ENCODE measurements at regions not wholly inside any gene's neighbourhood (a gene's known extent, or its start where the extent isn't known, plus 50 kb on each side); places are given as distances from the start of the nearest gene placed in this dataset.

DNA sequence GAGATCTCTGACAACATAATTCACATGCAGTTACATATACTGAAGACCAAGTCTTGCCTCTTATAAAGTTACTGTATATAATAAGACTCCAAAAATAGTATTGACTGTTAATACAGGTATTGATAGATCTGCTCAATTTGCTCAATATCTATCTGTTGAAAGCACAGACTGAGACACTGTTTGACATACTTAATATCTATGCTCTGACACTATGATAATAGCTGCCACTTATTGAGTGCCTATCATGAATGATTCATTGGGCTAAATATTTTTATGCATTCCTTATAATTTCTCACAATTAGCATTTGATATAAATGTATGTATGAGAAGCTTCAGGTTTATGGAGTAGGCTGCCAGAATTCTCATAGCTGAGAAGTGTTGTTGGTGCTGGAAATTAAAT, 1600.9 kb upstream of the IGFBP7 start:
- no peak for DNase-seq (ENCODE audit: low spot score)

DNA sequence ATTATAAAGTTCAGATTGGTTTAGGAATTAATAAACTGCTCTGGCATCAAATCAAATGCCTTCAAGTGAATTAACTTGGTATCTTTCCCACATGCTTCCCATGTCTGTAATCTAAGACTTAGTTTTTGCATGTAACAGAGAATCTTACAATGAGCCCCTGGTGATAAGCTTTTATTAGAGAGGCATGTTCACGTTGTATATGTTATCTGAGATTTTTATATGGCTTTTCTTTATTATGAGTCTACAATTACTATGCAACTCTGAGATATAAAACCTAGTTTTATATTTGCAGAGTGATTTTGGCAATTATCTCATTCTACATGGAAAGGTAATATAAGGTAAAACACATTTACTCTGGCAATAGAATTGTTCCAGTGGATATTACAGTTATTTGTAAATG, 1578.4 kb upstream of the IGFBP7 start:
- DNase-seq (ENCODE audit: low spot score) = no peak

DNA sequence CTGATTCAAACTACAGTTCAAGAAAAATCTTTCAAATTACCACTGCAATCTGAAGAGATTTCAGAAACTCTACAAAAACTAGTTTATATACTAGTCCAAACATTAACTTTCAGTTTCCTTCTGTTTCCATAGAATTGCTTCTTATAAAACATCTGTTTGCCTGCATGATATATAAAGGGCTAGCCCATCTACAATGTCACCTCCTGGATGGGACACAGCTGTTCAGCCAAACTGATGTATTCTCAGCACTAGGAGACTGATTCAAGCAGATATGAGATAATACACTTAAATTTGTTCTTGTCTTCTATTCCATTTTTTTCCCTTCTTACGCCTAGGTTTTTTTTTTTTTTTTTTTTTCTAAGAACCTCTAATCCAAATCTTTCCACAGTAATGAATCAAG, 1569.7 kb upstream of the IGFBP7 start:
- DNase-seq (ENCODE audit: low spot score) = peak; percentile 5

DNA sequence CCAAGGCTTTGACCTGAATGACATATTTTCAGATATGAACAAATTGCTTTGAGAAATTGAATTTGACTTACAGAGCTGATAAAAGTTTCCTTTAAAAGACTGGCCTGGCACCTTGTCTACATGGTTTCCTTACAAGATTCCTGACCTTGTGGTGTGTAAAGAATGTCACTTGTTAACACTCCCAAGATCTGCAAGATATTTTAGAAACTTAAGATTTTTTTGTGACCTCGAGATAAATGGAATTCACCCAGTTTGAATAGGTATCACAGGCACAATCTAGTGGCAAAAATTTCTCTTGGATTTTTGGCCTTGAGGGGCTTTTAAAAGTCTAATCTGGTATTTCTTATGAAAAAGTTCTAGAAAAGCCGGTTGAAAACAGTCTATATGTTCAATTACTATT, 1568.9 kb upstream of the IGFBP7 start:
- no peak for DNase-seq (ENCODE audit: low spot score)

DNA sequence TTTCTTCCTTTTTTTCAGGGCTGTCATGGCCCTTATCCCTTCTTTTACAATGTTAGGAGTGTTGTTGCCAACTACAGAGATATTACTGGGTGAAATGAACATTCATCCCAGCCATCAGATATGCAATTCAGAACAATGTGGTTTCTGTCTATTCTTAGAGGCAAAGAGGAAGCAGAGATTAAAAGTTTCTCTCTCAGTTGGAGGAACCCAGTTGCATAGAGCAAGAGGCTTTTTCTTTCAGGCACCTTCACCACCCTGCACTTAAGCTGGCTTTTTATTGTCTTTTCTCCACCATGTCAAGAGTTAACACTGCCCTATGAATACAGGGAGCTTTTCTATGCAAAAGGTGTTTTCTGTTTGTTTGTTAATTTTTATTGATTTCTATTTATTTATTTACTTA, 1559.6 kb upstream of the IGFBP7 start:
- no peak for DNase-seq (ENCODE audit: low spot score)

DNA sequence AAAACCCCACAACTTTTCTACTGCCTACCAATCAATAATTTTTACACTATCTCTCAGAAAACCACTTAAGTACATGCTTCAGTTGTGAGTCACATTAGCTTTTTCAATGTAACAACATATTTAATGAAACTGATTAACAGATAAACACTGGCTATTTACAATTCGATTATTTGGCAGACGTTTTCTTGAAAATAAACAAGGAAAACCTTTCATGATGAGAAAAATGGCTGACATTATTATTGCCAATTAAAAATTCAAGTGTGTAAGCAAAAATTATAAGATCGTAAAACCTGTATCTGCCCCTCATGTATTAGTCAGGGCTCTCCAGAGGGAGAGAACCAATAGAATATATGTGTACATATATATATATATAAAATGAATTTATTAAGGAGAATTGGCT, 1555.5 kb upstream of the IGFBP7 start:
- no peak for DNase-seq (ENCODE audit: low spot score)

DNA sequence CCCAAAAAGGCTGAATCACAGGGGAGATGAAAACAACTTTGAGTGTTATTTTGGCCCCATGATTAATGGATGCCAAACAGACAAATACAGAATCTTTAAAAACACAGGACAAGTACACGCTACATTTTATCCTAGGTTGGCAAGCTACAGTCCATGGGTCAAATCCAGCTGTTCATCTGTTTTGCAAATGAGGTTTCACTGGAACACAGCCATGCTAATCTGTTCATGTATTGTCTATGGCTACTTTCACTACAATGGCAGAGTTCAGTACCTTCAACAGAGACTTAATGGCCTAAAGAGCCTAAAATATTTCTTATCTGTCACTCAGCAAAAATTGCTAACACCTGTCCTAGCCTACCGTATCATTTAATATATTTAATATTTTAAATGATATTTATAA, 1548.5 kb upstream of the IGFBP7 start:
- DNase-seq (ENCODE audit: low spot score) = no peak

DNA sequence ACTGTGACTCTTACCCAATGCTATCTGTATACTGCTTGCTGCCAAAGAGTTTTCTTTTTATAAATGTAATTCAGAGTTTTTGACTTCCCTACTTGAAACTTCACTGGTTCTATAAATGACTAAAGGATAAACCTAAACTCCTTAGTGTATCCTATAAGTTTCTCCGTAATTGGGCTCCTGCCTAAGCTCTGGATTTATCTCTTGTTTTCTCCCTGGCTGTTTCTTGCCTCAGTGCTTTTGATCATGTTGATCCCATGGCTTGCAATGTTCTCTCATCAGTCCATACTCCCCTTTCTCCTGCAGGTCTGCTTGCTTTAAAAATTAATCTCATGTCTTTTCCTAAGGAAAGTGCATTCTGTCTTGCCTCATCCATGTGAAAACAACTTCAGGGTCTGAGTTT, 1543.1 kb upstream of the IGFBP7 start:
- peak; percentile 91 for DNase-seq (ENCODE audit: low spot score)

DNA sequence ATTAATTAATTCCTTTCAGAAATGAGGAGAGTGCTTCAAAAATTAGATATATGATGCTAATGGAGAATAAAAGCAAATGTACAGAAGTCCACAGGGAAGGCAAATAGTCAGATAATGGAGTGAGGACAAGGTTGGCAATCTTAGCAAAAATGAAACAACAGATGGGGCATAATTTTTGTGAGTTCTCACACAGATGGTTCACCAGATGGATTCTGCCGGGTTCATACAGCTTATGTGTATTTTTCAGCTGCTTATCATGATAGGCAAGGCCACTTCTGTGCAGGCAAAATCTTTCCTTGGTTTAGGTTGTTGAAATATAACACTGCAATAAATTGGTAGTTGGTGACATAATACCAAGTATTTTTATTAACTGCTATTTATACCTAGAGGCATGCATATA, 1539.0 kb upstream of the IGFBP7 start:
- DNase-seq (ENCODE audit: low spot score) = no peak

DNA sequence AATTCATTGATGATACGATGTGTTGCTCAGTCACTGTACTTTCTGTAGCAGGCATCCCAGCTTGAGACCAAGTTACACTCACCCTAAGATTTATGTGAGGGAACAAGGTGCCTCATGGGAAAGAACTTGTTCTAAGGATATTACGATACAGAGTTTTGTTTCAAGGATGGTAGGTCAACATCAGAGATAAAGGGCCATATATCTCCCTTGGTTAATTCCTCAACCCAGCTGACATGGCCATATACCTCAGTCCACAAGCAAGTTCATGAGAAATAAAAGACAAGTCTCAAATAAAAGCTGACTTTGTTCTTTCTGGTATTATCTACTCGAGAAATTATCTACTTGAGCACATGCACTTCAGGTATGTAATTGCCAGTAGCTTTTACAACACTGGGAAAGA, 1535.9 kb upstream of the IGFBP7 start:
- DNase-seq (ENCODE audit: low spot score) = no peak

DNA sequence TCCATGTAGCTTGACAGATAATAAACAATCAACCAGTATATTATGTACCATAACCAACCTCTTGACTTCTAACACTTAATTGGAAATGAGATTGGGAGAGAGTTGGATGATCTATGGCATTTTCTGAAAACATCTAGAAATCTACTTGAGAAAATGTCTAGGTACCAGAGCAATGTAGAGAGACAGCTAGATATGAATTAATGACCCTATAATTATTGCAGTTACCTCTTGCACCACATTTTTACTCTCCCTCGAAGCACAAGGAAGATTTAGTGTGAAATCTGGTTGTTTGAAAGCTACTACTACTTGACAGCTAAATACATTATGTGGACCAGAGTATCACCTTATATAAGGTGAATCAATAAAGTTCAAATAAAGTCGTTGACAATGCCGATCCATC, 1534.4 kb upstream of the IGFBP7 start:
- DNase-seq (ENCODE audit: low spot score) = no peak

DNA sequence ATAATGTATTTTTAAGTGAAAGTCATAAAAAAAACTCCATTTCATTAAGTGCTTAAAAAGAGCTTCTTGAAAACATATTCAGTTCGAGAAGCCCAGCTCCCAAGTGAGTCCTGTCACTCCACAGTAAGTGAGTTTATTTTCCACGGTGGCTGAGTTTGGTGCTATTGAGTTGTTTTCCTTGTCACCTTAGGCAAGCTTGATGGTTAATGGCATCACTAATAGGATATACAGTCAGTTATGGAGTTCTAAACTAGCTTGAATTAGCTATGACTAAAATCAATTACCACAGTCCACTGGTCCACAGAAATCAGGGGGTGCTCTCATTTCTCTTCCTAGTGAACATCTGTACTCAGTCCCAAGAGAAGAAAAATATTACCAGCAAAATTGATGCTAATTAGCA, 1526.2 kb upstream of the IGFBP7 start:
- no peak for DNase-seq (ENCODE audit: low spot score)

DNA sequence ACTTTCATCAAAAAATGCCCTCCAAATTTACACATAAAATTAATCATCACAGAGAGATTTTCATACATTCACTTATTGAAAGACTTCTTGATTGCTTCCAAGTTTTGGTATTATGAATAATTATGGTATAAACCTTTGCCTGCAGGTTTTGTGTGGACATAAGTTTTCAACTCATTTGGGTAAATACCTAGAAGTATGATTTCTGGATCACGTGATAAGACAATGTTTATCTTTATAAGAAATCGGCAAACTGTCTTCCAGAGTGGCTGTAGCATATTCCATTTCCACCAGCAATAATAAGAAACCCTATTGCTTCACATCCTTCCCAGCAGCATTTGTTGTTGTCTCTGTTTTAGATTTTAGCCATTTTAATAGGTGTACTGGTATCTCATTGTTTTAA, 1507.0 kb upstream of the IGFBP7 start:
- DNase-seq (ENCODE audit: low spot score) = no peak

DNA sequence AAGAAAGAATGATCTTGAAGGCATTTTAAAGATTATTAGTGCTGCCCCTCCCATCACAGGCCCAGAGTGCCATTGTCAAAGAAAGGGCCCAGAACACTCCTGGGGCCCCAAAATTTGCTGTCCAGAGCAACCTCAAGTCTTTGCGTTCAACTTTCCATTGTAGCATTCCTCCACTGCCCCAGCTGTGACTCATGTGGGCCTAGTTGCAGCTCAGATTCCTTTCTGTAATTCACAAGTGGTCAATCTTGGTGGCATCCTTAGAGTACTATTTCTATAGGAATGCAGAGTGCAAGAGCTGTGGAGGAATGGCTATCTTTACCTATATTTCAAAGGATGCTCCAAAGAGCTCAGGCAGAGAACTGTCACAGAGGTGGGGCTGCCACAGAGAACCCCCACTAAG, 1500.8 kb upstream of the IGFBP7 start:
- DNase-seq (ENCODE audit: low spot score) = no peak

DNA sequence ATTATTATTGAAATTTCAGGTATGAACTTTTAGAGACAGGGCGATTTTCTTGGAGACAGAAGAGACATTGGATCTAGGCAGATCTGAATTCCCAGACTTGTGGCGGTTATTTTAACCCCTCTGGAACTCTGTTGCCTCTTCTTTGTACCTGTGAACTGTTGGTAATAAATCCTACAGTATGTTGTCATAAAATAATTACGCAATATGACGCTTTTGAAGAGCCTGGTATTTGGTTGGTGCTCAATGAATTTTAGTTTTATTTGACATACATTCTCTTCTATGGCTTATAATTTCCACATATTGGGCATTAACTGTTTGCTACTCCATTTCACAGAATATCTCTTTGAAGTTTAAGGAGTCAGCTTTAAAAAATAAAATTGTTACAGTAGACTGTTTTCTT, 1496.1 kb upstream of the IGFBP7 start:
- no peak for DNase-seq (ENCODE audit: low spot score)

DNA sequence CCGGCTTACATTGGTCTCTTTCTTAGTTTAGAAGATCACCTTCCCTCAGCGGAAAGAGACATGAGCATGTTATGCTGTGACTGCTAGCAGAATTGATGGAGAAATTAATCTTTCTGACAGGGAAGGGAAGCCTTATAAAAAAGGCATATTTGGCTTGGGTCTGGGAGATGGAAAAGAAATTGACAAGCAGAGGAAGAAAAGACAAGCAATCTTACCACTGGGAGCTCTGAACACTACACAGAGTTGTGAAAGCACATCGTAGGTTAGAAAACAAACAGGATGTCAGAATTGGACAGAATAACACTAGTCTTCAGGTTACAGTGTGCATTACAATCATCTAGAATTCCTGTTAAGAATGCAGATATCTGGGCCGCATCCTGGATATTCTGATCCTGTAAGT, 1493.8 kb upstream of the IGFBP7 start:
- no peak for DNase-seq (ENCODE audit: low spot score)

DNA sequence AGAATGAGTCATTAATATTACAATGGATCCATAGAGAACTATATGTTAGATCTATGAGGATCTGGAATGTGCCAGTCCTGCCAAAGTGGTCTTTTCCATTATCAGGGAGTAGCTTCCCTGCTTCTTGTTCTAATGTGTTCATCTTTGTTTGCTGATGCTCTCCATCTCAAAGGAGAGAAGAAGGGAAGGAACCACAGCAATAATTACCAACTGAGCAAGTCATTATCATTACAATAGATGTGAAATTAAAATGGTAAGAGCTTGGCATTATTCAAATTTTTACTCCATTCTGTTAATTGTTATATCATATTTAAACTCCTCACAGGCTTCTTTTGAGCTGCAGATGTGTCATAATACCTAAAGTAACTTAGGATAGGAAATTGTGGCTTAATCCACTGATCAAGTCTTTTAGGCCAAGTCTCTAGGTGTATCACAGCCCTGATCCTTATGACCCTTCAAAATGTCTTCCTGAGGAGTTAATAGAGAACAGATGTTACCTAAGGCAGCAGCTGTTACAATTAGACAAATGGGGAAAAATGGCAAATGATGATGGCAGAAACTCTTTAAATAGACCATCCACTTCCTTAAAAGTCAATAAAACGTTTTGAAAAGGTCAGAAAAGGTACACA, 1492.7 kb upstream of the IGFBP7 start:
- DNase-seq (ENCODE audit: low spot score) = no peak

DNA sequence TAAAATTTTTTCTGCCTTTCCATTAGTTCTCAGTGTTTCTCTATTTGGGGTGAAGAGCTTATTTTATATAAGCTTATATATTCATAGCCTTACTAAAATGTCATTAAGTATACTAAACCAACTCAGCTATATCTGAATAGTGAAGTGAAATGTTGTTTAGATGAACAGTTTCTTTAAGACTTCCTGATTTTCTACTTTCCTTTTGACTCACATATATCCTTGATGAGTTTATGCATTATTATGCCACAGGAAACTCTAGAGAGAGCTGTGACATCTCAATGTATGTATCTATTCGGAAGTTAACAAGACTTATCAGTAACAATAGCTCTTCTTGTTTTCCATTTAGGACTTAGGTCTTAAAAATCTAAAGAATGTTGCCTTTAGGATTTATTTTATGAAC, 1491.8 kb upstream of the IGFBP7 start:
- DNase-seq (ENCODE audit: low spot score) = no peak

DNA sequence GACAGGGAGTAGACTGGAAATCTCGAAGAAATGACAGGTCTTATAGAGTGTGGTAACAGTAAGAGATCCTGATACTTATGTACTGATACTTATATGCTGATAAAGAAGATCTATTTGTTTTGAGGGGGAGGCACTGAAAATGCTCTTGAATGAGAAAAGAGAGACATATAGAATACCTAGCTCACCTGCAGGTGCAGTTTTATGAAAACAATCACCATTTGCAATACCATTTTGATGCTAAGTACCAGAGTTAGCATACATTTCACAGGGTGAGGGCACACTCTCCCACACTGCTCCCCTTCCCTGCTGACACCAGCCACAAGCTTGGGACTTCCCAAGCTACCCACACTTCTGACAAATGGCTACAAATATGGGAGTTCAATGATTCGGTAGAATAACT, 1490.1 kb upstream of the IGFBP7 start:
- DNase-seq (ENCODE audit: low spot score) = no peak

DNA sequence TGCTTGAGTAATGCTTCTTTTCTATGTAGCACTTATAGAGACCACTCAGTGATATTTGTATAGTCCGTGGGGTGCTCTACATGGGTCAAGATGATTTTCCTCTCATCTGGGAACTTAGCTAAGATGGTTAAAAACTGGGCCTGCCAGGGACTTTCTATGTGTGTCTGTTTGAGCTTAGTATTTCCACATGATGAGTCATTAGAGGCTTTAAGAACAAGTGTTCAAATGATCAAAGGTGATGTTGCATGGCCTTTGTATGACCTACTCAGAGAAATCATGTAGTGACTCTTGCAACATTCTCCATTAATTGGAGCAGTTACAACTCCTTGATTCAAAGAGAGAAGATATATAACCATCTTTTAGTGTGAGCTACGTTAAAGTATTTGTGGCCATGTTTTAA, 1480.5 kb upstream of the IGFBP7 start:
- peak; percentile 52 for DNase-seq (ENCODE audit: low spot score)

DNA sequence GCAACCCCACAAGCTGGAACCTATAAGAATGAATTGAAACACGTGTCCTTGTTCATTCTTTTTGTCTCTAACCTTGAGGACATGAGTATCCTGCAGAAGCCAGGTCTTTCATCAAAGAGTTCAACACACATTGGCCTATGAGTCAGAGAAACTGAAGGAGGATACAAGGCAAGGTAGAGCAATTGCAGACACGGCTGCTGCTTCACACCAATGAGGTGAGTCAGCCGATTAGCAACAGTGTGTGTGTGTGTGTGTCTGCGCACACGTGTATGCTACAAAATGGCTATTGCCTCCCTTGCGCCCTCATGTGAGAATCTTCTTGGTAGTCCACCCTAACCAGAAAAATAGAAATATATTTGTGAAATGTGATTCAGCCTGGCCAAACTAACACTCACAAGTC, 1477.7 kb upstream of the IGFBP7 start:
- no peak for DNase-seq (ENCODE audit: low spot score)

DNA sequence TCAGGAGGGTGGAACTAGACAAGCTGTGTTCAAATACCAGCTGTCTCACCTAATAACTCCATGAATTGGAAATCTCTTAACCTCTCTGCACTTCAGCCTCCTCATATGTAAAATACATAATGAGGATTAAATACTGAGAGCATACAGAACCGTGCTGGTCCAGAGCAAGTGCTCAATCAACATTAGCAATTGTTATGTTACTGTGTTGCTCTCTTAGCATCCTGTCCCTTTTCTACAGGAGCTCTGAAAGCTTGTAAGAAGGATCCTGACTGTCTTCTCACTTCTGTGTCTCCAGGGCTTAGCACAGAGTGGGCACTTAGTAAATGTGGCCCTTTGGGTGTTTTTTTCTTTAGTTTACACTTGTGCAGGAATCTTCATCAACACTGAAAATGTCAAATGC, 1456.1 kb upstream of the IGFBP7 start:
- DNase-seq (ENCODE audit: low spot score) = no peak

DNA sequence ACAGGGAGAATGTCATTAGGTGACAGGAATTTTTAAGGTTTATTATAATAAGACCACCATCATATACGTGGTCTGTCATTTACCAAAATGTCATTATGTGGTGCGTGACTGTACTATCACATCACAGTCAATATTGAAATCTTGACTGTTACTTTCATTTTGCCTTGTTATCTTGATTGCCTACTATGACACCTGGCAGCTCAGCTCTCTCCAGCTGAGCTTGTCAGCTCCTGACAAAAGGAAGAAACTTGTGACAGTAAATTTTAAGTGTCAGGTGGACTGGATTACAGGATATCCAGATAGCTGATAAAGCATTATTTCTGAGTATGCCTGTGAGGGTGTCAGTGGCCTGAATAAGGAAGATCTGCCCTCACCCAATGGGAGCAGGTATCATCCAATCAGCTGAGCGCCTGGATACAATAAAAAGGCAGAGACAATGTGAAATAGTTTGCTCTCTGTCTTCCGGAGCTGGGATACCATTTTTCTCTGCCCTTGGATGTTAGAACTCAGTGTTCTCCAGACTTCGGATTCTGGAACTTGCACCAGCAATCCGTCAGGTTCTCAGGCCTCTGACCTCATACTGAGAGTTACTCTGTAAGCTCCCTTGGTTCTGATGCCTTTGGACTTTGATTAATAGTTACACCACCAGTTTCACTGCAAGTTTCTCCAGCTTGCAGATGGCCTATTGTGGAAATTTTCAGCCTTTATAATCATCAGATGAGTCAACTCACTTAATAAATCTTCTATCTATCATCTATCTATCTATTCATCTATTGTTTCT, 1454.7 kb upstream of the IGFBP7 start:
- DNase-seq (ENCODE audit: low spot score) = no peak

DNA sequence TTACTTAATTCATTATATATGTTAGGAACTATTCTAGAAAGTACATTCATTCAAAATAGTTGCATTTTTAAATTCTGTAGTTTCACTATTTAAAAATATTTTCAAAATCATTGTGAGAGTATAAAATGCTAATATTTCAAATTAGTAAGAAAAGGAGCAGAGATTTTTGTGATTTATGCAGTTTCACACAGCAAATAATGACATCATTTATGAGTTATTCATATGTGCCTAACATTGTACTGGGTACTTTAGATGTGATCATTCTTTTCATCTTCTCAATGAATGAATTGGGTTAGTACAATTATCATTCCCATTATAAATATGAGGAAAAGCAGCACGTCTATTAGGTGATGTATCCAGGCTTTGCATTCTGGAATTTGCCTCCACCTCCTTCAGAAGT, 1451.0 kb upstream of the IGFBP7 start:
- no peak for DNase-seq (ENCODE audit: low spot score)
